ENCODE measurements at regions not wholly inside any gene's neighbourhood (a gene's known extent, or its start where the extent isn't known, plus 50 kb on each side); places are given as distances from the start of the nearest gene placed in this dataset.

DNA sequence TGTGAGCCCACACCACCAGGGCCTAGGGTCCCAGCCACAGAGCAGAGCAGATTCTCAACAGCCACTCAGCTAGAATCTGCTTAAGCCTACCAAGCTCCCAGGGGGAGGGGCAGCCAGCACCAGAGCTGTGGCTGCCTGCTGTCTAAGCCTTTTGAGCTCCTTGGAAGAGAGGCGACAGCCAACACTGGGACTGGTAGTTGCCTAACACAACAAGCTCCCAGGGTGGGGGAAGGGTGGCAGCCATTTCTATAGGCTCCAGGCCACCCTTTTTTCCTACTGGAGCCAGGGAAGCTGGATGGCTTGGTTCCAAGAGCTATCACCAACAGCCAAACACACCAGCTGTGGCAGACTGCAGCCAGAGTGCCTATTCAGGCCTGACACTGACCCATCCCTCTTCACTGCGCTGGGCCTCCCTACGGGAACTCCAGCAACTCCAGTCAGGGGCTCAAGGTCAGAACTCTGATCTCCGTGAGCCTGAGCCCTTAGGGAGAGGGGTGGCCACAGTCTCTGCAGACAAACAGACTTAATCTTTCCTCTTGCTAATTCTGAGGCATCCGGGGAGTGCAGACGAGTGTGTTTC, 1824.3 kb upstream of the CELF4 start:
- Histone ChIP-seq H4K20me1 (no peaks in the 10 kb centered on the region), H3K4me3 (no peak overlapping the region), H3K4me1 (no peaks in the 10 kb centered on the region), H3K9ac (no peak overlapping the region), H3K27ac (no peak overlapping the region), H3K9me3 (peaks cover 5% of the 10 kb centered on the region), H3K4me2 (no peak overlapping the region), H3K36me3 (no peaks in the 10 kb centered on the region), H3K27me3 (no peaks in the 10 kb centered on the region)
- no peak for TF ChIP-seq Cebpa-rat (IDR thresholded peaks at IDR 0.05)

DNA sequence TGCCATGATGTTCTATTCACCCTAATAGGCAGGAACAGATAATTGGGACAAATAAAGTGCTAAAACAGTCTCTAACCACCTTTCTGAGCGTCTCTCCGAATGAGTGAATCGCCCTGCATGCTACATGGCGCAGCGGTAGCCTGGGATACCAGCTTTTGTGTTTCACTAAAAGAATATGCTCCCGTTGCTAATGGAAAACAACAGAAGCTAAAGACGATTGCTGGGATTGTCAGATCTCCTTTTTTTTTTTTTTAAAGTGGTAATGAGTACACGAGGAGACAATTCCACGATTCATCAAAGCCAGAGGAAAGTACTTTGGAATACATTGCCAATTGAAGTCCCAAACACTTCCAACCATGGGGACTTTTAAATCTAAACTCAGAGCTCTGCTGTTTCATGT, 1815.3 kb upstream of the CELF4 start:
- H3K9me3 ChIP-seq: no peaks in the 10 kb centered on the region
- no peak for TF ChIP-seq Cebpa-rat (IDR thresholded peaks at IDR 0.05)

DNA sequence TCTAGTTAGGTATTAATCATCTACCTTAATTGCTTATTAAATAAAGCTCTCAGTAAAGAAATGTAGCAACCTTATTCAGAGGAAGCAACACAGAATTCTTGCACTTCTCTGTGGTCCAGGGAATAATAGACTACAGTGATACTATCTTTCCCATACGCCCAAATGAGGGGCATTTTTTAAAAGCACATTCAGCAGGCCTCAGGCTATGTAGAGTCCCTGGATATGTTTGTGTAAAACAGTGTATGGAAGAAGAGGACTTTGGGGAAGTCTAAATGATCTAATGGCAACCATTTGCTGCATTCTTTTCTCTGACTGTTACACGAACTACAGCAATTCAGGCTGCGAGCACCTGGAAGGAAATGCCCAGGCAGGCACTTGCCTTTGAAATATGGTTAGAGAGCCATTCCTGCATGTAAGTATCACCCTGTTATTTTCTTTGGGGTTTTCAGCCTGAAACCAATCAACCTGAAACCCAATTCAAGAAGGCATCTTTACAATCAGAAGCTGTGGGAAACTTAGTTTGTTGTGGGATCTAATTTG, 1814.7 kb upstream of the CELF4 start:
- TF ChIP-seq Cebpa-rat (IDR thresholded peaks at IDR 0.05): no peak
- Histone ChIP-seq H3K9ac (no peak overlapping the region), H3K9me3 (no peaks in the 10 kb centered on the region), H3K4me2 (no peak overlapping the region), H3K36me3 (no peaks in the 10 kb centered on the region), H3K27ac (no peak overlapping the region), H3K4me1 (peaks cover 1% of the 10 kb centered on the region; the same call in 1 of the 2 replicates), H3K27me3 (no peaks in the 10 kb centered on the region), H4K20me1 (no peaks in the 10 kb centered on the region), H3K4me3 (no peak overlapping the region)

More for the DNA sequence above, 1815.3 kb upstream of the CELF4 start:
- Histone ChIP-seq H3K4me2 (no peak overlapping the region), H3K27ac (no peak overlapping the region), H3K27me3 (no peaks in the 10 kb centered on the region), H3K4me3 (no peak overlapping the region), H3K36me3 (no peaks in the 10 kb centered on the region), H4K20me1 (no peaks in the 10 kb centered on the region), H3K4me1 (no peaks in the 10 kb centered on the region), H3K9ac (no peak overlapping the region)

DNA sequence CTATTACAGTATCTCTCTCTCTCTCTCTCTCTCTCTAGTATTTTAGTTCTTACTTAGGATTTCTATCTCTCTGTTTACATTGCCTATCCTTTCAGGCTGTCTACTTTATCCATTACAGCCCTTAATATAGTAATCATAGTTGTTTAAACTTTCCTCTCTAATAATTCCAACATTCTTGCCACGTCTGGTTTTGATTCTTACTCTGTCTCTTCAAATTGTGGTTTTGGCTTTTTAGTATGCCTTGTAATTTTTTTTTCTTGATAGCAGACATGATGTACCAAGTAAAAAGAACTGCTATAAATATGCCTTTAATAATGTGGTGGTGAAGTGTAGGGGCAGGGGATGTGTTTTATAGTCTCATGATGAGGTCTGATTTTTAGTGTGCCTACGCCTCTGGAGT, 1809.5 kb upstream of the CELF4 start:
- H3K4me1 ChIP-seq: peaks cover 5% of the 10 kb centered on the region; the same call in 1 of the 2 replicates
- H4K20me1 ChIP-seq: no peaks in the 10 kb centered on the region
- no peaks in the 10 kb centered on the region for H3K36me3 ChIP-seq
- no peak overlapping the region for H3K9ac ChIP-seq
- H3K27ac ChIP-seq: no peak overlapping the region
- H3K4me2 ChIP-seq: no peak overlapping the region
- no peak for TF ChIP-seq Cebpa-rat (IDR thresholded peaks at IDR 0.05)
- H3K9me3 ChIP-seq: peaks cover 3% of the 10 kb centered on the region; the same call in 1 of the 2 replicates
- H3K27me3 ChIP-seq: no peaks in the 10 kb centered on the region
- H3K4me3 ChIP-seq: no peak overlapping the region

DNA sequence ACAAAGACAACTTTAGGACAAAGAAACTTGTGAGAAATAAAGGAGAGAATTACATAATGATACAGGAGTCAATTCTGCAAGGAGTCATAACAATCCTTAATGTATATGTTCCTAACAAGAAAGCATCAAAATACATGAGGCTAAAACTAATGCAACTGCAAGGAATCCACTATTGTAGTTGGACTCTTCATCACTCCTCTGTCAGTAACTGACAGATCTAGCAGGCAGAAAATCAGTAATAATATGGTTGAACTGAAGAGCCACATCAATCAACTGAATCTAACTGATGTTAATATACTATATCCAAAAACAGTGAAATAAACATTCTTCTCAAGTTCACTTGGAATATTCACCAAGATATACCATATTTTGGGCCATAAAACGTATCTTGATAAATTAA, 1806.4 kb upstream of the CELF4 start:
- H3K4me3 ChIP-seq: no peak overlapping the region
- no peak for TF ChIP-seq Cebpa-rat (IDR thresholded peaks at IDR 0.05)
- H3K27ac ChIP-seq: no peak overlapping the region
- peaks cover 3% of the 10 kb centered on the region; the same call in 1 of the 2 replicates for H3K9me3 ChIP-seq
- no peak overlapping the region for H3K9ac ChIP-seq
- no peaks in the 10 kb centered on the region for H3K36me3 ChIP-seq
- peaks cover 5% of the 10 kb centered on the region; the same call in 1 of the 2 replicates for H3K4me1 ChIP-seq
- H3K4me2 ChIP-seq: no peak overlapping the region
- H3K27me3 ChIP-seq: no peaks in the 10 kb centered on the region
- no peaks in the 10 kb centered on the region for H4K20me1 ChIP-seq

DNA sequence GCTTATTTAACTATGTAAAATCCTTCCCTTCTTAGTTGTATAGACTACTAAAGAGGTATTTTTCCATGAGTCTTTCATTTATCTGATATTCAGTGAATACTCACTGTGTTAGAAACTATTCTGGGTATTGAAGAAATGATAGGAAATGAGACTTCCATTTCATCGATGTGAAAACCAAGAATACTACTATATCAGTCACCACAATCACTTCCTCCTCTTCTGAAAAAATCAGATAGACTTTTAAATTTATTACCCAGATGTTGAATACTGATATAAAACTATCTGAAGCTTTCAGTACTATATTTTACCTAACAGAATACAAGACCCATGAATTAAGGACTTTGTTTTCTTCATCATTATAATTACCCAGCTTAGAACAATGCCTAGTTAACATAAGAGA, 1801.1 kb upstream of the CELF4 start:
- H3K27me3 ChIP-seq: no peaks in the 10 kb centered on the region
- no peaks in the 10 kb centered on the region for H3K36me3 ChIP-seq
- no peaks in the 10 kb centered on the region for H4K20me1 ChIP-seq
- no peaks in the 10 kb centered on the region for H3K9me3 ChIP-seq
- H3K27ac ChIP-seq: no peak overlapping the region
- no peak overlapping the region for H3K4me2 ChIP-seq
- H3K4me1 ChIP-seq: no peaks in the 10 kb centered on the region
- no peak for TF ChIP-seq Cebpa-rat (IDR thresholded peaks at IDR 0.05)
- H3K9ac ChIP-seq: no peak overlapping the region
- no peak overlapping the region for H3K4me3 ChIP-seq

DNA sequence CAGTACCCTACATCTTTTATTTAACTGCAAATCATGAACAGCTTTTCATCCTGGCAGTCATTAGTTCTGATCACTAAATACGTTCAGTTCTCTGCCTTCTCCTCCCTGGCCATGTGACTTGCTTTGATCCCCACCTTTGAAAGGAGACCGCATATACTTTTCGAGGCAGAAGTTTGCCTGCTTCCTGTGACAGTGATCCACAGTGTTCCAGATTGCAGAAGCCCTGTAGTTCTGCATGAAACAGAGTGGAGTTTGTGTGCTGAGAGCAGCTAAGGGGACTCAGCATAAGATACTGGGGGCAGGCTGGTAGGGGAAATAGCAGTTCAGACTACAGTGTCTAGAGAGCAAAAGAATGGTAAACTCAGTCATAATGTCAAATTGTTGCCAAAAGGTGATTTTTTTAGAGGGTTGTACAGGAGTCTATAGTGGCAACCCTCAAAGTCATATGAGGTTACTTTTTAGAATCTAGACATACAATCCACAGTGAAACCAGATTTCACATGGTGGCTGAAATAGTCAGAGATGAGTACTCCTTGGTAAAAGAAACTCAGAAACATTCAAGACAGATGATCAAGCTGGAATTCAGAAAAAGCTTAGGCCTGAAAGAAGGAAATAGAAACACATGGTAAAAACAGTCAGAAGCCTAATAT, 1800.4 kb upstream of the CELF4 start:
- no peaks in the 10 kb centered on the region for H3K27me3 ChIP-seq

DNA sequence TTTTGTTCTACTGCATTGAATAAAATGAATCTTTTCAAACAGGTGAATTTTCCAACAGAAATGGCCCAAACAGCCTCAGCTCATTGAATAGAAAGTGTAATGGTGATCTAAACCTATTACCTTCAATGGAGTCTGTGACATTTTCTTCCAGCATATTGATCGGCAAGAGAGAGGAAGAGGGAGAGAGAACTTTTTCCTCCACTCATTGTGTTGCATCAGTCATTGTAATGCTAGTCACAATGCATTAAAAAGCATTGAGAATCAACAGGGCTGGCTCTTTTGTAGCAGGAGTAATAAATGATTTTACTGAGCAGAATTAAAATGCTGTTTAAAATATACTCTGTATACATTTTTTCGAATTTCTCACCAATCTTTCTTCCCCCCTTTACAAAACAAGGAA, 1794.5 kb upstream of the CELF4 start:
- TF ChIP-seq Cebpa-rat (IDR thresholded peaks at IDR 0.05): no peak
- Histone ChIP-seq H3K4me2 (no peak overlapping the region), H3K27ac (no peak overlapping the region), H3K4me1 (no peaks in the 10 kb centered on the region), H3K9ac (no peak overlapping the region), H3K36me3 (no peaks in the 10 kb centered on the region), H3K27me3 (no peaks in the 10 kb centered on the region), H3K9me3 (no peaks in the 10 kb centered on the region), H4K20me1 (no peaks in the 10 kb centered on the region), H3K4me3 (no peak overlapping the region)

More for the DNA sequence above, 1800.4 kb upstream of the CELF4 start:
- no peaks in the 10 kb centered on the region for H4K20me1 ChIP-seq
- no peaks in the 10 kb centered on the region for H3K9me3 ChIP-seq
- no peak overlapping the region for H3K27ac ChIP-seq
- H3K9ac ChIP-seq: no peak overlapping the region
- no peaks in the 10 kb centered on the region for H3K36me3 ChIP-seq
- TF ChIP-seq Cebpa-rat (IDR thresholded peaks at IDR 0.05): no peak
- no peaks in the 10 kb centered on the region for H3K4me1 ChIP-seq
- no peak overlapping the region for H3K4me3 ChIP-seq
- H3K4me2 ChIP-seq: no peak overlapping the region

DNA sequence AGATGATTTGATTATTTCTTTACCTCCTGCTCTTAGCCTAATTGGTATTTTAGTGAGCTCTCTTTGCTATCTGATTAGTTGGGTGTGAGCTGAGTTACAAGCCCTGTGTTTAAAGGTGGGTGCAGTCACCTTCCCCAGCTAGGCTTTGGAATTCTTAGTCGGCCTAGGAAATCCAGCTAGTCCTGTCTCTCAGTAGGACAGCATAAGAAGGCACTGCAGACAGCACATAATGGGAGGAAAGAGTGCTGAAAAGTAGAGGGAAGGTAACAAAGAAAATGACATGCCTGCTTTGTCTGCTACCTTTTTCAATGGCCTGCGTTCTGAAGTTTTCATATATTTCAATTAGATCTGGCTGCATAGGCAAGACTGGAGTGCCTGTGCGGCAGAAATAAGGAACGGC, 1794.0 kb upstream of the CELF4 start:
- Histone ChIP-seq H3K27ac (no peak overlapping the region), H4K20me1 (no peaks in the 10 kb centered on the region), H3K9ac (no peak overlapping the region), H3K4me1 (no peaks in the 10 kb centered on the region), H3K27me3 (no peaks in the 10 kb centered on the region), H3K36me3 (no peaks in the 10 kb centered on the region), H3K4me3 (no peak overlapping the region), H3K9me3 (no peaks in the 10 kb centered on the region), H3K4me2 (no peak overlapping the region)
- TF ChIP-seq Cebpa-rat (IDR thresholded peaks at IDR 0.05): no peak

DNA sequence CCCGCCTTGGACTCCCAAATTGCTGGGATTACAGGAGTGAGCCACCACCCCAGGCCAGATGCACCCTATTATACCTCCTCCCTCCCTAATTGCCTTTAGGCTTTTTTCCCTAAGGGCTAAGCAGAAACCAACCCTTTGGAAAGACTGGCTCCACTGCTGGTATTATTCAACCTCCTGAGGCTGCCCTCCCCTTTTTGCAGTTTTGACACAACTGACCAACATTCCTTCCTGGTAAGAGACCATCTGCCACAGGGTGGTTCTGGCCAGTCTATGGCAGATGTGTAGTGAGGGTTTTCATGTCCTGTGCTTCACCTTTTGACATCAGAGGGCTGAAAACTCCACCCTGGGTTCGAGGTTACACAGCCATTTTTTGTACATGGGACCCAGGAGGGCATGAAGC, 1785.3 kb upstream of the CELF4 start:
- H3K4me1 ChIP-seq: no peaks in the 10 kb centered on the region
- no peak overlapping the region for H3K4me2 ChIP-seq
- no peaks in the 10 kb centered on the region for H3K27me3 ChIP-seq
- no peak overlapping the region for H3K4me3 ChIP-seq
- no peaks in the 10 kb centered on the region for H4K20me1 ChIP-seq
- no peaks in the 10 kb centered on the region for H3K9me3 ChIP-seq
- no peak overlapping the region for H3K9ac ChIP-seq
- no peak for TF ChIP-seq Cebpa-rat (IDR thresholded peaks at IDR 0.05)
- no peak overlapping the region for H3K27ac ChIP-seq
- H3K36me3 ChIP-seq: no peaks in the 10 kb centered on the region
